Activated gamma-delta T cell (primary cell): ENCODE measurements at regions not wholly inside any gene's neighbourhood (a gene's known extent, or its start where the extent isn't known, plus 50 kb on each side); places are given as distances from the start of the nearest gene placed in this dataset.
"Not testable (repeated sequence)": the region's sequence is repeated elsewhere in the genome, so short reads cannot be mapped to it uniquely, and the experiment has no call there.

Source experiments
- DNase-seq: peaks from one replicate; lab custom pipeline; 2025; lab: John Stamatoyannopoulos, UW

DNA sequence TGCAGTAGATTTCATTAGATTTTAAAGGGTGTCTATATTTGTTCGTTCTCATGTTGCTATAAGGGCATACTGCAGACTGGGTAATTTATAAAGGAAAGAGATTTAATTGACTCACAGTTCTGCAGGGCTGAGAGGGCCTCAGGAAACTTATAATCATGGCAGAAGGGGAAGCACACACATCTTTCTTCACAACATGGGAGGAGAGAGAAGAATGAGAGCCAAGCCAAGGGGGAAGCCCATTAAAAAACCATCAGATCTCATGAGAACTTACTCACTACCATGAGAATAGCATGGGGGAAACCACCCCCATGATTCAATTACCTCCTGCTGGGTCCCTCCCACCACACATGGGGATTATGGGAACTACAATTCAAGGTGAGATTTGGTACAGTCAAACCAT, 99.5 kb upstream of the TCF21 start:
- not testable (repeated sequence) for DNase-seq

DNA sequence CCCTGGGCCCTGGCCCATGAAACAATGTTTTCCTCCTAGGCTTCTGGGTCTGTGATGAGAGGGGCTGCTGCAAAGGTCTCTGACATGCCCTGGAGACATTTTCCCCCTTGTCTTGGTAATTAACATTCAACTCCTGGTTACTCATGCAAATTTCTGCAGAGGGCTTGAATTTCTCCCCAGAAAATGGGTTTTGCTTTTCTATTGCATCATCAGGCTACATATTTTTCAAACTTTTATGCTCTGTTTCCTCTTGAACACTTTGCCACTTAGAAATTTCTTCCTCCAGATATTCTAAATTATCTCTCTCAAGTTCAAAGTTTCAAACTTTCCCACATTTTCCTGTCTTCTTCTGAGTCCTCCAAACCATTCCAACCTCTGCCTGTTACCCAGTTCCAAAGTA, 98.2 kb upstream of the TCF21 start:
- DNase-seq, result not testable (repeated sequence)

DNA sequence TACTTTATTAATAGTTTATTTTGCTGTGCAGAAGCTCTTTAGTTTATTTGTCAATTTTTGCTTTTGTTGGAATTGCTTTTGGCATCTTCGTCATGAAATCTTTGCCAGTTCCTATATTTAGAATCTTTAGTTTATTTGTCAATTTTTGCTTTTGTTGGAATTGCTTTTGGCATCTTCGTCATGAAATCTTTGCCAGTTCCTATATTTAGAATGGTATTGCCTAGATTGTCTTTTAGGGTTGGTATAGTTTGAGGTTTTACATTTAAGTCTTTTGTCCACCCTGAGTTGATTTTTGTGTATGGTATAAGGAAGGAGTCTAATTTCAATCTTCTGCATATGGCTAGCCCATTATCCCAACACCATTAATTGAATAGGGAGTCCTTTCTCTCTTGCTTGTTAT, 93.9 kb upstream of the TCF21 start:
- DNase-seq, result not testable (repeated sequence)

DNA sequence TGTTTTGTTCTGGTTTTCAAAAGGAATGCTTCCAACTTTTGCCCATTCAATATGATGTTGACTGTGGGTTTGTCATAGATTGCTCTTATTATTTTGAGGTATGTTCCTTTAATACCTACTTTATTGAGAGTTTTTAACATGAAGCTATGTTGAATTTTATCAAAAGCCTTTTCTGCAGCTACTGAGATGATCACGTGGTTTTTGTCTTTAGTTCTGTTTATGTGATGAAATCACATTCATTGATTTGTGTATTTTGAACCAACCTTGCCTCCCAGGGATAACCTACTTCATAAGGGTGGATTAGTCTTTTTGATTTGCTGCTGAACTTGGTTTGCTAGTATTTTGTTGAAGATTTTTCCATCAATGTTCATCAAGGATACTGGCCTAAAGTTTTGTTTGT, 92.7 kb upstream of the TCF21 start:
- no peak for DNase-seq

DNA sequence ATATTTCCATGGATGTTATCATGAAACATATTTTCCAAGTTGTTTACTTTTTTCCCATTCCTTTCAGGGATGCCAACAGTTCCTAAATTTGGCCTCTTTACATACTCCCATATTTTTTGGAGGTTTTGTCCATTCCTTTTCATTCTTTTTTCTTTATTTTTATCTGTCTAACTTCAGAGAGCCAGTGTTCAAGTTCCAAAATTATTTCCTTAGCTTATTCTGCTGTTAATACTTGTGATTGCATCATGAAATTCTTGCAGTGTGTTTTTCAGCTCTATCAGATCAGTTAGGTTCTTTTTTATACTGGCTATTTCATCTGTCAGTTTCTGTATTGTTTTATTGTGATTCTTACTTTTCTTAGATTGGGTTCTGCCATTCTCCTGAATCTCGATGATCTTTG, 89.9 kb upstream of the TCF21 start:
- no peak for DNase-seq

DNA sequence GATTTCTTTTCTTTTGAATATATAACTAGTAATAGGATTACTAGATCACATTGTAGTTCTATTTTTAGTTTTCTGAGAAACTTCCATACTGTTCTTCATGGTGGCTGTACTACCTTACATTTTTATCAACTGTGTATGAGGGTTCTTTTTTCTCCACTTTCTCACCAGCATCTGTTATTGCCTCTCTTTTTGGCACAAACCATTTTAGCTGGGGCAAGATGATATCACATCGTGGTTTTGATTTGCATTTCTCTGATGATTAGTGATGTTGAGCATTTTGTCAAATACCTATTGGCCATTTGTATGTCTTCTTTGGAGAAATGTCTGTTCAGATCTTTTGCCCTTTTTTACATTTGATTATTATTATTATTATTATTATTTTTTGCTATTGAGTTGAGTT, 86.1 kb upstream of the TCF21 start:
- DNase-seq, result no peak

DNA sequence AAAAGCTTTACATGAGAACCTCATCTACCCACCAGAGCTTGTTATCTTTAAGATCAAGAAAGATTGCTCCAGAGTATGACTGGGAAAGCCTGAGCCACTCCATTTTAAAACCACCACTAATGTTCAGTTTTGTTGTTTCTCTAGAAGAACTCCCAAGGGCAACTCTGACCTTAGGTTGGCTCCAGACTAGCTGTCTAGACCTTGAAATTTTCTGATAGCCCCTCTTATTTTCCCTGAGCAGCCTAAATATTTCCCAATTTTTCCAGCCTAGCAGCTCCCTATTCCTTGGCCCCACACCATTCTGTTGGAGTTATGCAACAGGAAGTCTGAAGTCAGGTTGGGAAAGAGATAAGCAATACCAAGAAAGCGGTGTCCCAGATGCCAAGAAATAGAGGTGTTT, 84.6 kb upstream of the TCF21 start:
- DNase-seq, result no peak

DNA sequence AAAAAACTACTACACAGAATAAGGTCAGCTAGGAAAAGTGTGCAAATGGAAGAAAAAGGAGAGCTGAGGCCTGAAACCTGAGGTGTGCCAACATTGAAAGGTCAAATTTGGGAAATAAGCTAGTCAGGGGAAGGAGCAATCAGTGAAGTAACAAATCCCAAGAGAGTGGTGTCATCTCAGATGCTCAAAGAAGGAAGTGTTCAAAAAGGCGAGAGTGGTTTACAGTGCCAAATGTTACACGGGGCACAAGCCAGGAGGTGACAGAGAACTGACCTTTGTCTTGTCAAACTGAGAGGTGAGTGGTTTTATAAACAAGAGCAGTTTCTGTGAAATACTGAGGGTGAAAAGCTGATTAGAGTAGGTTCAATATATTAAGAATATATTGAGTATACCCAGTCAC, 83.0 kb upstream of the TCF21 start:
- no peak for DNase-seq

DNA sequence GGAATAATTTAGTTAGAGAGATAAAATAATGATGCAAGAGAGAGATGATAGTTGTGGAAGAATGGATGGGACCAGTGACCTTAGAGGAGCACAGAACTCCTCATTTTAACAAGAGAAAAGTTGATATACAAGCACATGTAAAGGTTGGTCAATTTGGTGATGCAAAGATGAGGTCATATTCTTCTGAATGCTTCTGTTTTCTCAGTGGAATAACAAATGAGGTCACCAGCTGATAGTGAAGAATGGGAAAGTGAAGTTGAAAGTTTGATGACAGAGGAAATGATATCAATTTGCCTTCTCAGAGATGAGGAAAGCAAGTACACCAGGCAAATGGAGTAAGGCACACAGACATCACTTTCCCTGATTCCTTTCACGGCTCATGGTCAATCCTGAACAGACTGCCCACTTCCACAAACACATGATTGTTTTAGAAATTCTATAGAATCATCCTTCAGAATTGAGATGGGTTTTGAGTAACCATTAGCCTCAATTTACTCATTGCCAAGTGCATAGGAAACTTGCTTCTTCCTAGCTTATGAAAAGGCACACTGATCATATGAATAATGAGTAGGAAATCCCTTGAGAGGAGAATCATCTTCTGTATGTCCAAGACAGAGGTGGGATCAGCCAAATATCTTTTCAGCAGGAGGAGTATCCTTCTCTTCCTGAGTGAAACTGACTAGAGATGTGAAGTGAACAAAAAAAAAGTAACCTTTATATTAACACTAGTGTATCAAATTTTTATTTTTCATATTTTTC, 82.4 kb upstream of the TCF21 start:
- DNase-seq, result no peak

DNA sequence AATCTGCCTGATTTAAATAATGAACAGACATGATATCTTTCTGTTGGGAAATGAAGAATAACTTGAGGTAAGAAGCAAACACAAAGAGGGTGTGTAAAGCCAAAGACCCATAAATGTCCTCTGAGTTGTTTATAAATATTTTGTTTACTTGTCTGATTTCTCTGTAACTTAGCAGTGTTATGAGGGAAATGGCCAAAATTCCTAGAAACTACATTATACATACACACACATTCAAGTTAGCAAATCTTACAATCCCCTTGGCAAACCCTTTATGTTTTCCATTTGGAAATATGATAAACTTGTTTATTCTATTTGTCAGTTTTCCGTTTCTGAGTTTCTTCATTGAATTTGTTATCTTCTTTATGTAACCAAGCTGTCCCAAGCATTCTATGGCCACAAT, 81.4 kb upstream of the TCF21 start:
- DNase-seq, result no peak

DNA sequence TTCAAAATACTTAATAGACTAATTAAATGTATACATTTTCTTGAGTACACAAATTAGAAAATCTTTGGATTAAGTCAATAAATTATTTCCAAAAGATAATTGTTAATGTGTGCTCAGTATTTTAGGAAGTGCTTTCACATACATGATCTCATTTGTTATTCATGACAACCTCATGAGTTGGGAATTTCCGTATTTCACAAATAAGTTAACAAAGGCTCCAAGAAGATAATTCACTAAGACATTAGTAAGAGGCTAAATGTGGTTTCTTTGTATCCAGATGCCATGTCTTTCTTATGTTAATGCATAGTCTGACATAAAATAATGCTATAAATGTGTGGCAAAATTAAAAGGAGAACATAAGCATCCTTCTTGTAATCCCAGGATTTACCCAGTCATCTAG, 79.5 kb upstream of the TCF21 start:
- DNase-seq, result no peak

DNA sequence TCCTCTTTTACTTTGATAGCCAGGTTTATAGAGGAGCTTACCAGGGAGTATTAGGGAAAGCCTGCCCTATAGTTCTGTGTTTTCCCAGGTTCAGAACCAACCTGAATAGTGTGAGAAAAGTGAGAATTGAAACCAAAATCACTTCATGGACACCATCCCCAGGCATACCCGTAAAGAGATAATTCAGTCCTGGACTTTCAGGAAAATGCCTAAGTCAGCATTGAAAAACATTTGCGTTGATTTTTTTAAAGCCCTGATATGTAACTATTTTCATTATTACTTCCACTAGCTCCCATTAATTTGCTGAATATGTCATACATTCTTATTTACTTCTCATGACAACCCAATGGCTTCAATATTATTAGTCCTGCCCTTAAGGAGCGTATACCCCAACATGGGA, 77.4 kb upstream of the TCF21 start:
- no peak for DNase-seq

DNA sequence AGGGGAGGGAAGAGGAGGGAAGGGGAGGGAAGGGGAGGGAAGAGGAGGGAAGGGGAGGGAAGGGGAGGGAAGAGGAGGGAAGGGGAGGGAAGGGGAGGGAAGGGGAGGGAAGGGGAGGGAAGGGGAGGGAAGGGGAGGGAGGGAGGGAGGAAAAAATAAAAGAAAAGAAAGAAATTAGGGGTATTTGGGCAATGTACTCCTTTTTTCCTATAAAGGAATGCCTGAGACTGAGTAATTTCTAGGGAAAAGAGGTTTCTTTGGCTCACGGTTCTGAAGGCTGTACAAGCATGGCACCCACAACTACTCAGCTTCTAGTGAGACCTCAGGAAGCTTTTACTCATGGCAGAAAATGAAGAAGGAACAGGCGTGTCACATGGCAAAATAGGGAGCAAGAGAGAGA, 76.5 kb upstream of the TCF21 start:
- not testable (repeated sequence) for DNase-seq

DNA sequence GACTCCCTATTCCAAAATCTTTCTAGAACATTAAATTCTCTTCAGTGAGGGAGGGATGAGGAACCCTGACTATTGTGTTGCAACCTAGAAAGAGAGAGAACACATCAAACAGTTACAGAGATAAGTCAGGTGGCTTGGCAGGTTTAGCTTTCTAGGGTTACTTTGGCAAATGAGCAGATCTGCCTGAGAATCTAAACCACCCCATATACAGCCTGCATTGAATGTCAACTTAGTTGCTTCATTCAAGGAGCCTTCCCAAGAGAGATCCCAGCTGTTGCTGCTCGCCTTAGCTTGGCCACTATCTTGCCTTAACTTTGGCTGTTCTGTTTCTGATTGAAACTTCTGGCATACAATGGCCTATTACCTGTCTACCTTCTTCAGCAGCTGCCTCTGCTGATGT, 74.7 kb upstream of the TCF21 start:
- no peak for DNase-seq

DNA sequence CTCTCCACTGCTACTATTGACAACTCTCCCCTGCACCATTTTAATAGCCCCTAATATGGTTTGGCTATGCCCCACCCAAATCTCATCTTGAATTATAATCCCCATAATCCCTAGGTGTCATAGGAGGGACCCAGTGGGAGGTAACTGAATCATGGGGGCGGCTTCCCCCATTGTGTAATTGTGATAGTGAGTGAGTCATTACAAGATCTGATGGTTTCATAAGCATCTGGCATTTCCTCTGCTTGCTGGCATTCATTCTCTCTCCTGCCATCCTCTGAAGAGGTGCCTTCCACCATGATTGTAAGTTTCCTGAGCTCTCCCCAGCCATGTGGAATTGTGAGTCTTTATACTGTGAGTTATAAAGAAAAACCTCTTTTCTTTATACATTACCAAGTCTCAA, 74.1 kb upstream of the TCF21 start:
- DNase-seq, result no peak

DNA sequence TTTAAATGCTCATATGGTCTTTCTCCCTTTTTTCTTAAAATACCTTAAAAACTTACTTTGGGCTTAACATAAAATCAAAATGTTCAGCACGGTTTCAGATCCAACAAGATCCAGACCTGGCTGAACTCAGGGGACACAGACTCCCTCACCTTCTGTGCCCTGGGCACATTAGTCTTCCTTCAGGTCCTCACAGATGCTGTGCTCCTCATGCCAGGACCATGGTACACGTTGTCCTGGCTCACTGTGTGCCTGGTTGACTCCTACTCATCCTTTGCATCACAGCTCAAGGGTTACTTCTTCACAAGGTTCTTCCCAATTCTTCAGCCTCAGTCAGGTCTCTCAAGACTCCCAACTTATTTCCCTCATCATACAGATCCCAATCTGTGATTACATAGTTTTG, 73.6 kb upstream of the TCF21 start:
- DNase-seq, result no peak

DNA sequence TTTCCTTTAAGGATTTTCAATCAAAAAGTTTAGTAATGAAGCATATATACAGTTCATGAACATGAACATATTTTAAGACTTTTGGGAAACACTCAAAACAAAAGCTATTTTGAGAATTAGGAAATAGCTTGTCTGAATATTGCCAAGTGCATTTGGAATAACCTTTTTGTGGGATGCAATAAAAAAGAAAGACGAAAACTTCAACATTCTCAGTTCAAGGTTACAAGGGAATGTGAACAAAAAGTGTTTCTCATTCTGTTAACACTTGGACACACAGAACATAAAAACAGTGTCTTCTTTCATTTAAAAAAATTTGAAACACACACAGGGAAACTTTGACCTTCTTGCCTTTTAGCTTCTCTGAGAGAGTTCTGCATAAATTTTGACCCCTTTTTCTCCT, 72.7 kb upstream of the TCF21 start:
- DNase-seq, result no peak

DNA sequence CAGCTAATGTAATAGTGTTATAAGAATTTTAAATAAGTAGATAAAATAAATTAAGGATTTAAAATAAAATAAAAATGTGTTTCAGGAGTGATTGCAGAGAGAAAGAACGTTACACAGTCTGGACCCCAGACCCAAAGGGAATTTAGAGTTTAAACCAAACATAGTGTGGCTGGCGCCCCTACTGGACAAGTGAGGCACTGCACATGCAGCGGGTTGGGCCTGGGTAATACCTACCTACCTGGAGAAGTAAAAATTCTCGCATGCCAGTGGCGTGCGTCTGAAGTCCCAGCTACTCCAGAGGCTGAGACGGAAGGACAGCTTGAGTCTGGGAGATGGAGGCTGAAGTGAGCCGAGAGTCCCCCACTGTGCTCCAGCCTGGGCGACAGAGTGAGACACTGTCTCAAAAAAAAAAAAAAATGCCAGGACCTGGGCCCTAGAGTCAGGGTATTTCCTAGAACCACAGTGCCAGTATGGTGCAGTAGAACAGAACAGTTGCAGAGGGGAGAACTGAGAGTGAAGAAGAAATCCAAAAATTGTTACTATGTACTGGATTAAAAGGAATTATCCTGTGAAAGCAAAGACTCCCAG, 71.4 kb upstream of the TCF21 start:
- no peak for DNase-seq

DNA sequence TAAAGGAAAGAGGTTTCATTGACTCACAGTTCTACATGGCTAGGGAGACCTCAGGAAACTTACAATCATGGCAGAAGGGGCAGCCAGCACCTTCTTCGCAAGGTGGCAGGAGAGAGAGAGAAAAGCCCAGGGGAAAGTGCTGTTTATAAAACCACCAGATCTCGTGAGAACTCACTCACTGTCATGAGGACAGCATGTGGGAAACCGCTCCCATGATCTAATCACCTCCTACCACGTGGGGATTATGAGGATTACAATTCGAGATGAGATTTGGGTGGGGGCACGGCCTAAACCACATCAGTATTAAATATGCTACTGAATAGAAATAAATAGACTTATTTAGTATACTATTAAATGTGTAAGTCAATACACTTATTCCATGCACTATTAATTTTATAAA, 70.6 kb upstream of the TCF21 start:
- no peak for DNase-seq

DNA sequence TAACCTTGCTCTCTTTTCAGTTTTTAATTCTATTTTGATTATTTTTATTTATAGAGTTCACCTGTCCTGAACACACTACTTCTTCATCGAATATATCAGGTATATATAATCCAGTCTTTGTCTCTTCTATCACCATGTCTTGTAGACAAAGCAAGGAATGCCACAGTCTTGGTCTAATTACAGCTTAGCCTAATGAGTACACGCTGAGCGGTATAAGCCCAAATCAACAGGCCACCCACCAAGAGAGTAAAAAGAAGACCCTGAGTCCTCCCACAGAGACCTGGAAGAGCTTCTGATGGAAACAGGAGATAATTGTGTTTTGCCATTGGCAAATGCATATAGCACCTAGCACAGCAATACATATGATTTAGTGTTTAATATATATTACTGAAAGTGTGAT, 68.7 kb upstream of the TCF21 start:
- no peak for DNase-seq

DNA sequence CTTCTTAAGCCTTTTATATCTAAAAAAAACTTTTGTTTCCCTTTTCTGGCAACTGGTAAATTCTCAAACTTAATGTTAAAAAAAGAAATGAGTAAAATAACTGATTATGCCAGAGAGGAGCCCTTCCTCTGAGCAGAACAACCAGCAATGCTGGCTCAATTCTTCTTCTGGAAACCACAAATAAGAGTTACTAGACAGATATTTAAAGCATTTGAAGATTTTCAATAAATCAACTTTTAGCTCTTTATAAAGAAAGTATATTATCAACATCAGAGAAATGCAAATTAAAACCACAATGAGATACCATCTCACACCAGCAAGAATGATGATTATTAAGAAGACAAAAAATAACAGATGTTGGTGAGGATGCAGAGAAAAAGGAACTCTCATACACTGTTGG, 61.1 kb upstream of the TCF21 start:
- DNase-seq, result no peak

DNA sequence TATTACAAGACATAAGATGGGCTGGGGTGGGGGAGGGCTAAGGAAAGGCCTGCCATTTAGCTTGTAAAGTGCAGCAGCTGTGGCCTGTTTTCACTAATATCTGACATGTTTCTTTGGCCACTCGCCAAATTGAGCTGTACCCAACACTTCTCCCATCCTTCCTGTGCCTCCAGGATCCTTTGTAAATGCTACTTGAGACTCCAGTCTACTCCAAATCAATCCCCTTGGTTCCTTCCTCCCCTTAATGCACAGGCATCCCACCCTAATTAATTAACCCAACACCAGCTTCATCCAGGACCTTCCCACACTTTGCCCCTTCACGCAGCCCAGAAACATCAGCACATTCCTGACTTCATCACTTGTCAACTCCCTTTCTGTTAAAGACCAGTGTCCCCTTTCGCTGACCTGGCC, 55.0 kb upstream of the TCF21 start:
- no peak for DNase-seq

DNA sequence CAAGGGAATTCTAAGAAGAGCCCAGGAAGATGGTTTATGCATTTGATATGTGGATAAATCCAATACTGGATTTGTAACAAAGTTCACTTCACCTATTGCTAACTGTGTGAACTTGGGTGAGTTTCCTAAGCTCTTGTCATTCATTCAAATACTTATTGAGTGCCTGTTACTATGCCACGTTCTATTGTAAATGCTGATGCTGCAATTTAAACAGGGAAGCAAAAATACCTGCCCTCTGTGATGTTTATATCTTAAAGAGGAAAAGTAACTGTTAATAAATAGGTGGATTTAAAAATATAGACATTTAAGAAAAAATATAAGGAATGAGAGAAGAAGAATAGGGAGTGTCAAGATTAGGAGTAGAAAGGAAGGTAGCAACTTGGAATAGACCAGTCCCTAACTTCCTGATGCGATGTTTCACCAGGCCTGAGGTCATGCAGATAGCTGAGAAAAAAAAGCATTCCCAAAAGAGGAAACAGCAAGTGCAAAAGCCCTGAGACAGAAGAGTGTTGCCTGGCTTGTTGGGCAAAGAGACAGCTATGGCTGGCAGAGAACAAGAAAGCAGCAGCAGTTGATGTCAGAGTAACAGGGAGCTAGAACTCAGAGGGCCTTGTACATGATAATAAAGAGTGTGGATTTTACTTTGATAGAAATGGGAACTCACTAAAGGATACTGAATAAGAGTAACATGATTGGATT, 54.3 kb upstream of the TCF21 start:
- no peak for DNase-seq

DNA sequence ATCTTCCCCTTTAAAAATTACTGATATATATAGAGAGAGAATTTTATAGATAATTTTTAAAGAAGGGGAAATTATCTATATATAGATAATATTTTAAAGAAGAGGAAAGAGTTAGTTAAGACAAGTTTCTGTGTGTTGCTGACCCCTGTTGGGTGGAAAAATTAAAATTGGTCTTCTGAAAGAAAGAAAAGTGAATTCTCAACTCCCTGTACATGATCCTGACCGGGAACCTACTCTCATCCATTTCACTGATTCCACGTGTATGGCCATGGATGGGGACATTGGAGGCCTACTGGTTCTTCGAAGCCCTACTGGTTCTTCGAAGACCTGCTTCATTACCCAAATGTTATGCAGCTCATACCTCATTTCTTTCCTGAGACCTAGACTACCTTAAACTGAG, 53.0 kb upstream of the TCF21 start:
- DNase-seq, result no peak
